Left ventricle myocardium inferior (tissue), 1 donor: ENCODE measurements at regions not wholly inside any gene's neighbourhood (a gene's known extent, or its start where the extent isn't known, plus 50 kb on each side); places are given as distances from the start of the nearest gene placed in this dataset.

ENCODE experiments used
- DNase-seq: peaks from one replicate; pipeline ENCODE4 v3.0.0-alpha.2; 2020
- H3K27ac ChIP-seq: fragments of 200-600 bp; replicated peaks from 2 replicates; pipeline ENCODE4 v1.8.0; 2021
- H3K27me3 ChIP-seq: fragments of 200-600 bp; 2 replicates; pipeline ENCODE4 v1.8.0; 2021; ENCODE audit warnings: low read depth
- H3K36me3 ChIP-seq: fragments of 200-600 bp; 2 replicates; pipeline ENCODE4 v1.8.0; 2021
- H3K4me1 ChIP-seq: fragments of 200-600 bp; 2 replicates; pipeline ENCODE4 v1.8.0; 2021
- H3K4me3 ChIP-seq: fragments of 200-600 bp; 2 replicates; pipeline ENCODE4 v1.8.0; 2021; ENCODE audit warnings: mild to moderate bottlenecking, moderate library complexity
- H3K9me3 ChIP-seq: fragments of 200-600 bp; replicated peaks from 2 replicates; pipeline ENCODE4 v1.8.0; 2021
- CTCF ChIP-seq: fragments of 200-600 bp; IDR thresholded peaks from 2 replicates; pipeline ENCODE4 v1.8.0; 2021; ENCODE audit warnings: antibody characterized with exemption, mild to moderate bottlenecking, borderline replicate concordance
- intact Hi-C: fragments of 100-400 bp; cut with micrococcal nuclease; formaldehyde crosslinking; loops from one replicate; pipeline ENCODE4 v1.11.0; 2022
- donor health status: DM: no; HTN: yes; CAD: no; lungs with severe emphysema.

DNA sequence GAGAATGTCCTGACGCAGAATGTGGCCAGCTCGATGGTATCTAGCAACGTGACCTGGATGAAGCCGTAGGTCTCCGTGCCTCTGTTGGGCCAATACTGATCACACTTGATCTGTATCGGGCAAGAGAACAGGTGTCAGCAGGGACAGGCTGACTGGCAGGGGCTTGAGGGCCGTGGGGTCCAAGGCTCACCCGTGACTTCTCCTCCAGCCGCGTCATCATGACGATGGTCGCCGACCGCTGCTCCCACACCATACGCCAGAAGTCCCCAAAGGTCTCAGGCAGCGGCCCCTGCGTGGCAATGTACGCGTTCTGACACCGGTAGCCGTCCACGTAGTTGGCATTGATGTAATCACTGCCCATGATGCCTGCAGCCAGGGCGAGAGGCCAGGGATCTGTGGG, 126.2 kb downstream of the PTPRS start:
- intact Hi-C loops, result no loop called here

DNA sequence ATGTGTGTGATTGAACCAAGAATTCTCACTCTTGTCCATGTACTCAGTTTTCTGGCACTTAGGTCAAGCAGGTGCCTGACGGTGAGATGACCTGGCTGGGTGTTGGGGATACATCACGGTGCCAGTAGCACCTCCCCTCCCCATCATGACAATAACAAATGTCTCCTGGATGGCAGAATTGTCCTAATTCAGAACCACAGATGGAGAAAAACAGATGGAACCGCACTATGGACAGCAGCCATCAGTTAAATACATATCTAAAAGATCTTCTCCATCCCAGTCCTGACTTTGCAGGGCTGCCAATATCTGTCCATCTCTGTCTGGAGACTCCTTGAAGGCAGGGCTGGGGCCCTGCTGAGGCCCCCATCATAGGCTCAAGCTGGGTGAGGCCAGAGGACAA, 126.9 kb downstream of the PTPRS start:
- Histone ChIP-seq H3K4me1 (no peaks in the 10 kb centered on the region), H3K36me3 (peaks cover 86% of the 10 kb centered on the region), H3K27me3 (no peaks in the 10 kb centered on the region), H3K9me3 (no peaks in the 10 kb centered on the region), H3K4me3 (no peak overlapping the region), H3K27ac (no peak overlapping the region)
- no peak for DNase-seq
- intact Hi-C loops, result no loop called here
- no peak for TF ChIP-seq CTCF

More for the DNA sequence above, 126.2 kb downstream of the PTPRS start:
- Histone ChIP-seq H3K36me3 (peaks cover 87% of the 10 kb centered on the region), H3K4me3 (no peak overlapping the region), H3K9me3 (no peaks in the 10 kb centered on the region), H3K4me1 (no peaks in the 10 kb centered on the region), H3K27ac (no peak overlapping the region), H3K27me3 (no peaks in the 10 kb centered on the region)
- no peak for TF ChIP-seq CTCF
- no peak for DNase-seq

- intact Hi-C loops, result no loop called here
- no peak for TF ChIP-seq CTCF
- Histone ChIP-seq H3K4me1 (no peaks in the 10 kb centered on the region), H3K9me3 (no peaks in the 10 kb centered on the region), H3K36me3 (peaks cover 86% of the 10 kb centered on the region), H3K4me3 (no peak overlapping the region), H3K27me3 (no peaks in the 10 kb centered on the region), H3K27ac (no peak overlapping the region)
- no peak for DNase-seq
Observed at GRCh38 chr19:5212101-5212500, 128.5 kb downstream of the PTPRS start.

DNA sequence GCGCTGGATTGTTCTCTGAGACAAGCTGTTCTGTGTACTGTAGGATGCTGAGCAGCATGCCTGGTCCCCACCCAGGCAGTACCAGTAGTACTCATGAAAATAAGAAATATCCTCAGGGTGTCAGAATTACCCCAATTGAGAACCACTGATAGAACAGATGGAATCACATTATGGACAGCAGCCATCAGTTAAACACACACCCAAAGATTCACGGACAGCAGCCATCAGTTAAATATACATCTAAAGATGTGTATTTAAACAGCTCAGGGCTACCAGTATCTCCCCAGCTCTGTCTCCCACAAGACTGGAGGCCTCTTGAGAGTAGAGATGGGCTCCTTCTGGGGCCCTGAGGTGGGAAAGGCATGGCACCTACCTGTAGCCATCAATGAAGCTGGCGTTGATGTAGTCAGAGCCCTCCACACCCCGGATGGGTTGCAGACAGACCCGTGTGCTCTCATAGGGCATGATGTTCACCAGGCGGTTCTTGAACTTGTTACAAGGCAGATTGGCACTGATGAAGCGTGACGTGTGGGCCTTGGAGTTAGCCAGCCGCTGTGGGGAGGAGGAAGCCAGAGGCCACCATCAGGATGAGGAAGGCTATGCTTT, 129.3 kb downstream of the PTPRS start:
- H3K4me3 ChIP-seq, result no peak overlapping the region
- no peaks in the 10 kb centered on the region for H3K4me1 ChIP-seq
- no peak for TF ChIP-seq CTCF
- no peaks in the 10 kb centered on the region for H3K9me3 ChIP-seq
- H3K27ac ChIP-seq, result no peak overlapping the region
- peaks cover 86% of the 10 kb centered on the region for H3K36me3 ChIP-seq
- DNase-seq, result no peak
- intact Hi-C loops, result no loop called here
- H3K27me3 ChIP-seq, result no peaks in the 10 kb centered on the region

DNA sequence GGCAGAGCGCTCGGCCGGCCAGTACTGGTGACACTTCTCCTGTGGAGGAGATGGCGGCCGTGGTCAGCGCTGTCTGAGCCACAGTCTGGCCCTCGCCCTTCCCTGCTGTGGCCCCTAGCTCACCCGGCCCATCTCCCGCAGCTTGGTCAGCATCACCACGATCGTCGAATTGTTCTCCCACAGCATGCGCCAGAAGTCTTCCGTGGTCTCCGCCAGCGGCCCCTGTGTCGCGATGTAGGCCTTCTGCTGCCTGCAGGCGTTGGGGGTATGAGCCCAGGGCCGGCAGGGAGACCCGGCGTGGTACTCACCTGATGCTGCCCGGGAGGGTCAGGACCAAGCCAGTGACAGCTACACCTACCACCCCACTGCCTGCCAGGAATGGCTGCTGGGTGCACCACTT, 130.1 kb downstream of the PTPRS start:
- Histone ChIP-seq H3K4me3 (no peak overlapping the region), H3K36me3 (peaks cover 79% of the 10 kb centered on the region), H3K27ac (no peak overlapping the region), H3K9me3 (no peaks in the 10 kb centered on the region), H3K27me3 (no peaks in the 10 kb centered on the region), H3K4me1 (no peaks in the 10 kb centered on the region)
- intact Hi-C loops, result no loop called here
- no peak for DNase-seq
- no peak for TF ChIP-seq CTCF
